ENCODE measurements at regions not wholly inside any gene's neighbourhood (a gene's known extent, or its start where the extent isn't known, plus 50 kb on each side); places are given as distances from the start of the nearest gene placed in this dataset.

DNA sequence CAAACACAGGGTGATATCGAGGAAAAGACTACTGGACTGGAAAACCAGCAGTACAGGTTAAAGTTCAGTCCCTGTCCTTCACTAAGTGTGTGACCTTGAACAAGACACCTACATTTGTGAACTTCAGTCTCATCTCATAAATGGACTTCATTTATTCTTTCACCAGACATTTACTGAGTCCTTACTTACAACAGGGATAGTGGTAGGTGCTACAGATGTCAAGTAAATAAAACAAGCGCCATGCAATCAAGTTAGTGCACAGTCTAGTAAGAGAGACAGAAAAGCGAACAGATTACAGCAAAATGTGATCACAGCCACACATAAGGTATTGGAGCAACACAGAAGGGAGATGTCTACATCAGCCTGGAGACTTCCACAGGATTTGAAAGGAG lies 413.2 kb downstream of the ACTL7B start:
- Histone ChIP-seq H3K4me1 (ENCODE audit: insufficient read depth) (no peaks in the 10 kb centered on the region), H3K27me3 (ENCODE audit: insufficient read depth) (no peaks in the 10 kb centered on the region), H3K36me3 (ENCODE audit: insufficient read depth) (no peaks in the 10 kb centered on the region), H3K4me2 (no peak overlapping the region), H3F3A (replicated peaks; ENCODE audit: low read depth) (no peaks in the 10 kb centered on the region), H3K79me2 (replicated peaks; ENCODE audit: insufficient read depth) (no peaks in the 10 kb centered on the region), H2AFZ (no peak overlapping the region), H3K27ac (ENCODE audit: low read depth) (no peak overlapping the region), H3K9me2 (ENCODE audit: insufficient read depth) (no peaks in the 10 kb centered on the region; the same call in 1 of the 2 replicates), H3K4me3 (no peak overlapping the region), H4K20me1 (replicated peaks; ENCODE audit: insufficient read depth) (no peaks in the 10 kb centered on the region)
- Mint-ChIP-seq H3K27me3 (ENCODE audit: insufficient read depth, low read depth, poor library complexity) (no peaks in the 10 kb centered on the region), H3K9me3 (no peaks in the 10 kb centered on the region), H3K4me3 (no peak overlapping the region), H3K27ac (no peak overlapping the region), H3K36me3 (ENCODE audit: low read depth) (no peaks in the 10 kb centered on the region), H3K4me1 (no peaks in the 10 kb centered on the region; the same call in 2 of the 3 replicates)
- ATAC-seq, result no peak
- TF ChIP-seq ZNF114 (CRISPR knock-in tag; IDR thresholded peaks at IDR 0.05), result no peak
- TF ChIP-seq, protein P1, sequence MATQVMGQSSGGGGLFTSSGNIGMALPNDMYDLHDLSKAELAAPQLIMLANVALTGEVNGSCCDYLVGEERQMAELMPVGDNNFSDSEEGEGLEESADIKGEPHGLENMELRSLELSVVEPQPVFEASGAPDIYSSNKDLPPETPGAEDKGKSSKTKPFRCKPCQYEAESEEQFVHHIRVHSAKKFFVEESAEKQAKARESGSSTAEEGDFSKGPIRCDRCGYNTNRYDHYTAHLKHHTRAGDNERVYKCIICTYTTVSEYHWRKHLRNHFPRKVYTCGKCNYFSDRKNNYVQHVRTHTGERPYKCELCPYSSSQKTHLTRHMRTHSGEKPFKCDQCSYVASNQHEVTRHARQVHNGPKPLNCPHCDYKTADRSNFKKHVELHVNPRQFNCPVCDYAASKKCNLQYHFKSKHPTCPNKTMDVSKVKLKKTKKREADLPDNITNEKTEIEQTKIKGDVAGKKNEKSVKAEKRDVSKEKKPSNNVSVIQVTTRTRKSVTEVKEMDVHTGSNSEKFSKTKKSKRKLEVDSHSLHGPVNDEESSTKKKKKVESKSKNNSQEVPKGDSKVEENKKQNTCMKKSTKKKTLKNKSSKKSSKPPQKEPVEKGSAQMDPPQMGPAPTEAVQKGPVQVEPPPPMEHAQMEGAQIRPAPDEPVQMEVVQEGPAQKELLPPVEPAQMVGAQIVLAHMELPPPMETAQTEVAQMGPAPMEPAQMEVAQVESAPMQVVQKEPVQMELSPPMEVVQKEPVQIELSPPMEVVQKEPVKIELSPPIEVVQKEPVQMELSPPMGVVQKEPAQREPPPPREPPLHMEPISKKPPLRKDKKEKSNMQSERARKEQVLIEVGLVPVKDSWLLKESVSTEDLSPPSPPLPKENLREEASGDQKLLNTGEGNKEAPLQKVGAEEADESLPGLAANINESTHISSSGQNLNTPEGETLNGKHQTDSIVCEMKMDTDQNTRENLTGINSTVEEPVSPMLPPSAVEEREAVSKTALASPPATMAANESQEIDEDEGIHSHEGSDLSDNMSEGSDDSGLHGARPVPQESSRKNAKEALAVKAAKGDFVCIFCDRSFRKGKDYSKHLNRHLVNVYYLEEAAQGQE (IDR thresholded peaks at IDR 0.05; ENCODE audit: unreplicated experiment), result no peak
- DNase-seq (ENCODE audit: low spot score), result no peak

DNA sequence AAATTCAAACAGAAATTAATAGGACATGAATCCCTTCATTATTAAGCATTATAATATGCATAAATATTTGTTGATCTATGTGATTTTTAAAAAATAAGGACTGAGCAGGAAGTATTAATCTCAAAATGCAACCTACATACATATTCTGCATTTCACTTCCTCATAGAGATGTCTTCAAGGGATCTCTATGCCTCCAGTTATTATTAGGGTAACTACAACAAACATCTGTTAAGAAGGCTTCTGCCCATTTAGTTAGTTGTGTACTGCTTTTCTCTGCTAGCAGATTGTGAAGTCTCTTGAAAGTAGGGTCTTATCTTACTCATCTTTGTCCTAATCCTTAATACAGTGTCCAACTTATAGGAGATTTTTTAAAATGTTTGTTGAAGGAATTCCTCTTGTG lies 414.1 kb downstream of the ACTL7B start:
- Histone ChIP-seq H4K20me1 (replicated peaks; ENCODE audit: insufficient read depth) (no peaks in the 10 kb centered on the region), H2AFZ (no peak overlapping the region), H3K27ac (ENCODE audit: low read depth) (no peak overlapping the region), H3K9me2 (ENCODE audit: insufficient read depth) (no peaks in the 10 kb centered on the region; the same call in 1 of the 2 replicates), H3K36me3 (ENCODE audit: insufficient read depth) (no peaks in the 10 kb centered on the region), H3K27me3 (ENCODE audit: insufficient read depth) (no peaks in the 10 kb centered on the region), H3F3A (replicated peaks; ENCODE audit: low read depth) (no peaks in the 10 kb centered on the region), H3K4me2 (no peak overlapping the region), H3K4me1 (ENCODE audit: insufficient read depth) (no peaks in the 10 kb centered on the region), H3K4me3 (no peak overlapping the region), H3K79me2 (replicated peaks; ENCODE audit: insufficient read depth) (no peaks in the 10 kb centered on the region)
- H3K27ac Mint-ChIP-seq, result no peak overlapping the region
- no peak overlapping the region for H3K4me3 Mint-ChIP-seq
- no peaks in the 10 kb centered on the region; the same call in 2 of the 3 replicates for H3K4me1 Mint-ChIP-seq
- ATAC-seq, result no peak
- DNase-seq (ENCODE audit: low spot score), result no peak
- H3K9me3 Mint-ChIP-seq, result no peaks in the 10 kb centered on the region
- no peaks in the 10 kb centered on the region for H3K27me3 Mint-ChIP-seq (ENCODE audit: insufficient read depth, low read depth, poor library complexity)
- H3K36me3 Mint-ChIP-seq (ENCODE audit: low read depth), result no peaks in the 10 kb centered on the region
- TF ChIP-seq, protein P1 (IDR thresholded peaks at IDR 0.05; ENCODE audit: unreplicated experiment), result no peak
- TF ChIP-seq JUNB (IDR thresholded peaks at IDR 0.05; ENCODE audit: unreplicated experiment), result no peak
- no peak for TF ChIP-seq ZNF114 (CRISPR knock-in tag; IDR thresholded peaks at IDR 0.05)
- no peak for TF ChIP-seq STAT1 (IDR thresholded peaks at IDR 0.05; ENCODE audit: unreplicated experiment)
- no peak for TF ChIP-seq ZNF331 (CRISPR knock-in tag; IDR thresholded peaks at IDR 0.05; ENCODE audit: low read depth)
- TF ChIP-seq EZH2 (IDR thresholded peaks at IDR 0.05; ENCODE audit: low read depth, unreplicated experiment), result no peak
- TF ChIP-seq, protein P2, sequence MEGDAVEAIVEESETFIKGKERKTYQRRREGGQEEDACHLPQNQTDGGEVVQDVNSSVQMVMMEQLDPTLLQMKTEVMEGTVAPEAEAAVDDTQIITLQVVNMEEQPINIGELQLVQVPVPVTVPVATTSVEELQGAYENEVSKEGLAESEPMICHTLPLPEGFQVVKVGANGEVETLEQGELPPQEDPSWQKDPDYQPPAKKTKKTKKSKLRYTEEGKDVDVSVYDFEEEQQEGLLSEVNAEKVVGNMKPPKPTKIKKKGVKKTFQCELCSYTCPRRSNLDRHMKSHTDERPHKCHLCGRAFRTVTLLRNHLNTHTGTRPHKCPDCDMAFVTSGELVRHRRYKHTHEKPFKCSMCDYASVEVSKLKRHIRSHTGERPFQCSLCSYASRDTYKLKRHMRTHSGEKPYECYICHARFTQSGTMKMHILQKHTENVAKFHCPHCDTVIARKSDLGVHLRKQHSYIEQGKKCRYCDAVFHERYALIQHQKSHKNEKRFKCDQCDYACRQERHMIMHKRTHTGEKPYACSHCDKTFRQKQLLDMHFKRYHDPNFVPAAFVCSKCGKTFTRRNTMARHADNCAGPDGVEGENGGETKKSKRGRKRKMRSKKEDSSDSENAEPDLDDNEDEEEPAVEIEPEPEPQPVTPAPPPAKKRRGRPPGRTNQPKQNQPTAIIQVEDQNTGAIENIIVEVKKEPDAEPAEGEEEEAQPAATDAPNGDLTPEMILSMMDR (conservative IDR thresholded peaks at IDR 0.05; ENCODE audit: low read depth in 2 of 2), result no peak
- no peak for TF ChIP-seq NANOG (IDR thresholded peaks at IDR 0.05; ENCODE audit: borderline replicate concordance)
- TF ChIP-seq POLR2AphosphoS5 (IDR thresholded peaks at IDR 0.05; ENCODE audit: low read depth), result no peak

Data from GM23338 (cell line).